VCaP (cell line): ENCODE measurements at regions not wholly inside any gene's neighbourhood (a gene's known extent, or its start where the extent isn't known, plus 50 kb on each side); places are given as distances from the start of the nearest gene placed in this dataset.
"Not testable (repeated sequence)": the region's sequence is repeated elsewhere in the genome, so short reads cannot be mapped to it uniquely, and the experiment has no call there.

Experiments used
- H3K27ac ChIP-seq: fragments of 450-650 bp; 2 replicates; pipeline ENCODE4 v1.5.1; 2017
- CTCF ChIP-seq: fragments of 450-650 bp; conservative IDR thresholded peaks from 2 replicates; pipeline ENCODE4 v1.5.1; 2017; ENCODE audit warnings: mild to moderate bottlenecking, moderate library complexity

DNA sequence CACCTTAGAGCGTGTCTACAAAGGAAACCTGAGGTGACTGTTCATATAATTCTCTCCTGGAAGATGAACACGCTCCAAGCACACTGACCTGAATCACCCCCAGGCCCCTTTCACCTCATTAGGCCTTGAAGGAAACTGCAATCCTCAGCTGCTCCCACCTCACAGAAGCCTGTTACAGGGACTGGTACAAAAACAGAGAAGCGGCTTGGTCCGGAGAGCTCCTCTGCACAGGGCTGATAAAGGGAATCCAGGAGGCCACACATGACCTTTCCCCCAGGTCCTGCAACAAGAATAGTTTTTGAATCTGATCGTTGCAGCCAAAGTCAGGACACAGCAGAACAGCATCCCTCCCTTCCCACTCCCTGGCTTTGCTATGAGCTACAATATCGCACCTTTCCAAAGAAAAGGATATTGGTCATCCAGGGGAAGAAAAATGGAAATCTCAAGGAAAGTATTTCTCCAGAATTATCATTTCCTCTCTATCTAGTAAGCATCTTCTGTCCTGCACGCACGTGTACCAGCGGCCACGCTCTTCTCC is 666.7 kb downstream of the UQCRFS1 start:
- no peak overlapping the region for H3K27ac ChIP-seq
- no peak for TF ChIP-seq CTCF

GRCh38 chr19:28545397-28545796 is 667.6 kb downstream of the UQCRFS1 start:
- not testable (repeated sequence) for H3K27ac ChIP-seq

DNA sequence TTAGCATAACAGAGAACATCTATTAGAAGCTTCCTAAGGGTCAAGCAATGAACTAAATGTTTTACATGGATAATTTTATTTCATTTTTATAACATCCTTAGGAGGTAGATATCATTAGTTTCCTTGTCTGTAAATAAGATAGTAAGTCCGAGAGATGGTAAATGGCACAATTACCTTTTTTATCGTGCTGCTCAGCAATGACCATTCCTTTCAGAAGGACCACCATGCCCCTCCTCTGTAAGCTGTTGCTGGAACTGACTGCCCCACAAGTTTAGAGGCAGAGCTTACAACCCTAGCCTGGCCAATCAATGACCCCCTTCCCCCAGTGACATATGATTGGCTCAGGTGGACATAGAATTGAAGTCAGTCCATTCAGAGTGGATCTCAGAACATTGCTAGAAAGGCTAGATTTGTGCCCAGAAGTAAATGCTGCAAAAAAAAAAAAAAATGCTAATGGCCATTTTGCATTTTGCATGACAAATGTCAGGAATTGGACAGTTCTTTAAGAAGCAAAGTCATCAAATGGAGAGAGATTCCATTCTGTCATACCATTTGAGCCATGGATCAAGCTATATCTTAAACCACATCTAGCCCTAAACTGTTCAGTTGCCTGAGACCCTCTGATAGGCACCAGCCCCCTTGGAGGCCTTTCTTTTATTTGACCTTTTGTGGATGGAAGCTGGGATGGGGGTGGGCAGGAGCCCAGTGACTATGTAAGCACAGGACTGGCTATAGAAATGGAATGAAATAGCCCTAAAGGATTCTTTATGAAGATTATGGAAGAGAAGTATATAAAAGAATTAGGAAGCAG is 668.3 kb downstream of the UQCRFS1 start:
- H3K27ac ChIP-seq = no peak overlapping the region
- TF ChIP-seq CTCF = no peak

- H3K27ac ChIP-seq = no peak overlapping the region
- TF ChIP-seq CTCF = no peak
Measured at GRCh38 chr19:28543244-28543776, 669.6 kb downstream of the UQCRFS1 start.

DNA sequence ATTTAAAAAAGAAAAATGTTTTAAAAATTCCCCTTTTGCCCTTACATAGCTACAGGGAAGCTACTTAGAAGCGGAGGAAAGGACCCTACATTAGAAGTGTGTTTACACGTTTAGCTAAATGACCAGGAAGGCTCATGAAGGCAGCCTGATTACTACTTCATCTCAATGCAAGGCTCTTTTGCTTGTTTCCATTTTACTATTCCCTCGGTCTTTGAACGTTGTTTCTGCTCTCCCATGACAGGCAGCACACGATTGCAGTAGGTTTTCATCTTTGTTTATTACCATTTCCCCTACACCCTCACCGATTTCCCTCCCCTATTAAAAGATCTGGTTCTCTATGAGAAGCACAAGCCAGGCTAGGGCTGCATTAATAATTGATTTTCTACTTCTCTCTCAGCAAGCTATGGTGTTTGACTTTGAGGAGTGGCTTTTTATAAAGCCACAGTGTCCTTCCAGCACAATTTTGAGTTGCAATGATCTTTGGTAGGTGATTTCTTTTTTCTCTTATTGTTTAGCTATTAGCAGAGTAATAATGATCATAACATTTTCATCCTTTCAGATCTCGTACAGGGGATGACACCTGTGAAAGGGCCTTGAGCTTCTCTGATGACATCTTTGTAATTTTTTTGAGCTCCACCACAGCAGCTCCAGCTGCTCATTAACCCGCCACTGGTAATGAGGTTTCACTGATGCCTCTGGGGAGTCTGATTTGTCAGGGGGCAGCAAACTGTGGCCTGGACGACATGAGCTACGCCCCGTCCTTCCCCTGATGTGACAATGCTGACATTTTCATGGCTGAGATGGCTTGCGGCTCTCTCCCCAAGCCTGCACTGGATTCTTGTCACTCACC is 670.3 kb downstream of the UQCRFS1 start:
- TF ChIP-seq CTCF = no peak
- no peak overlapping the region for H3K27ac ChIP-seq

- H3K27ac ChIP-seq = no peak overlapping the region
Measured at GRCh38 chr19:28541602-28542393, 671.2 kb downstream of the UQCRFS1 start.

More at GRCh38 chr19:28541602-28542393, 671.2 kb downstream of the UQCRFS1 start:
- no peak for TF ChIP-seq CTCF
